Left ventricle myocardium inferior (tissue), 1 donor: ENCODE measurements at regions not wholly inside any gene's neighbourhood (a gene's known extent, or its start where the extent isn't known, plus 50 kb on each side); places are given as distances from the start of the nearest gene placed in this dataset.

Experiments
- DNase-seq: peaks from one replicate; pipeline ENCODE4 v3.0.0-alpha.2; 2020
- H3K27ac ChIP-seq: fragments of 200-600 bp; replicated peaks from 2 replicates; pipeline ENCODE4 v1.8.0; 2021
- H3K27me3 ChIP-seq: fragments of 200-600 bp; 2 replicates; pipeline ENCODE4 v1.8.0; 2021; ENCODE audit warnings: low read depth
- H3K36me3 ChIP-seq: fragments of 200-600 bp; 2 replicates; pipeline ENCODE4 v1.8.0; 2021
- H3K4me1 ChIP-seq: fragments of 200-600 bp; 2 replicates; pipeline ENCODE4 v1.8.0; 2021
- H3K4me3 ChIP-seq: fragments of 200-600 bp; 2 replicates; pipeline ENCODE4 v1.8.0; 2021; ENCODE audit warnings: mild to moderate bottlenecking, moderate library complexity
- H3K9me3 ChIP-seq: fragments of 200-600 bp; replicated peaks from 2 replicates; pipeline ENCODE4 v1.8.0; 2021
- intact Hi-C: fragments of 100-400 bp; cut with micrococcal nuclease; formaldehyde crosslinking; loops from one replicate; pipeline ENCODE4 v1.11.0; 2022
- TF ChIP-seq, protein P1 (sequence below): fragments of 200-600 bp; IDR thresholded peaks from 2 replicates; pipeline ENCODE4 v1.8.0; 2021; ENCODE audit warnings: antibody characterized with exemption, mild to moderate bottlenecking, borderline replicate concordance
- donor health status: DM: no; HTN: yes; CAD: no; lungs with severe emphysema.

GRCh38 chrX:16023790-16024734 is 99.3 kb upstream of the GRPR start:
- Histone ChIP-seq H3K27me3 (no peaks in the 10 kb centered on the region), H3K4me3 (no peak overlapping the region), H3K27ac (no peak overlapping the region), H3K9me3 (no peaks in the 10 kb centered on the region), H3K36me3 (no peaks in the 10 kb centered on the region), H3K4me1 (no peaks in the 10 kb centered on the region)
- no peak for DNase-seq
- TF ChIP-seq, protein P1, sequence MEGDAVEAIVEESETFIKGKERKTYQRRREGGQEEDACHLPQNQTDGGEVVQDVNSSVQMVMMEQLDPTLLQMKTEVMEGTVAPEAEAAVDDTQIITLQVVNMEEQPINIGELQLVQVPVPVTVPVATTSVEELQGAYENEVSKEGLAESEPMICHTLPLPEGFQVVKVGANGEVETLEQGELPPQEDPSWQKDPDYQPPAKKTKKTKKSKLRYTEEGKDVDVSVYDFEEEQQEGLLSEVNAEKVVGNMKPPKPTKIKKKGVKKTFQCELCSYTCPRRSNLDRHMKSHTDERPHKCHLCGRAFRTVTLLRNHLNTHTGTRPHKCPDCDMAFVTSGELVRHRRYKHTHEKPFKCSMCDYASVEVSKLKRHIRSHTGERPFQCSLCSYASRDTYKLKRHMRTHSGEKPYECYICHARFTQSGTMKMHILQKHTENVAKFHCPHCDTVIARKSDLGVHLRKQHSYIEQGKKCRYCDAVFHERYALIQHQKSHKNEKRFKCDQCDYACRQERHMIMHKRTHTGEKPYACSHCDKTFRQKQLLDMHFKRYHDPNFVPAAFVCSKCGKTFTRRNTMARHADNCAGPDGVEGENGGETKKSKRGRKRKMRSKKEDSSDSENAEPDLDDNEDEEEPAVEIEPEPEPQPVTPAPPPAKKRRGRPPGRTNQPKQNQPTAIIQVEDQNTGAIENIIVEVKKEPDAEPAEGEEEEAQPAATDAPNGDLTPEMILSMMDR: no peak
- intact Hi-C loops: no loop called here

GRCh38 chrX:16022580-16023200 is 100.7 kb upstream of the GRPR start:
- TF ChIP-seq, protein P1: no peak
- no peaks in the 10 kb centered on the region for H3K9me3 ChIP-seq
- no peak for DNase-seq
- H3K4me1 ChIP-seq: no peaks in the 10 kb centered on the region
- H3K4me3 ChIP-seq: no peak overlapping the region
- H3K27ac ChIP-seq: no peak overlapping the region
- intact Hi-C loops: no loop called here
- H3K36me3 ChIP-seq: no peaks in the 10 kb centered on the region
- no peaks in the 10 kb centered on the region for H3K27me3 ChIP-seq

DNA sequence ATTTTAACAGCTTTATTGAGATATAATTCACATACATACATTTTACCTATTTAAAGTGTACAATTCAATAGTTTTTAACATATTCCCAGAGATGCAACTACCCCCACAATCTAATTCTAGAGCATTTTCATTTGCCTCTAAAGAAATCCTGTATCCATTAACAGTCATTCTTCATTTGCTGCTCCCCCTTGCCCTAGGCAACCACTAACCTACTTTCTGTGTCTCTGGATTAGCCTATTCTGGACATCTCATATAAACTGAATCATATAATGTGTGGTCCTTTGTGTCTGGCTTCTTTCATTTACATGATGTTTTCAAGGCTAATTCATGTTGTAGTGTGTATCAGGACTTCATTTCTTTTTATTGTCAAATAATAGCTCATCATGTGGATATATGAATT is 105.1 kb upstream of the GRPR start:
- TF ChIP-seq, protein P1: no peak
- Histone ChIP-seq H3K27ac (no peak overlapping the region), H3K9me3 (no peaks in the 10 kb centered on the region), H3K36me3 (no peaks in the 10 kb centered on the region), H3K27me3 (no peaks in the 10 kb centered on the region), H3K4me3 (no peak overlapping the region), H3K4me1 (no peaks in the 10 kb centered on the region)
- no peak for DNase-seq
- intact Hi-C loops: no loop called here

DNA sequence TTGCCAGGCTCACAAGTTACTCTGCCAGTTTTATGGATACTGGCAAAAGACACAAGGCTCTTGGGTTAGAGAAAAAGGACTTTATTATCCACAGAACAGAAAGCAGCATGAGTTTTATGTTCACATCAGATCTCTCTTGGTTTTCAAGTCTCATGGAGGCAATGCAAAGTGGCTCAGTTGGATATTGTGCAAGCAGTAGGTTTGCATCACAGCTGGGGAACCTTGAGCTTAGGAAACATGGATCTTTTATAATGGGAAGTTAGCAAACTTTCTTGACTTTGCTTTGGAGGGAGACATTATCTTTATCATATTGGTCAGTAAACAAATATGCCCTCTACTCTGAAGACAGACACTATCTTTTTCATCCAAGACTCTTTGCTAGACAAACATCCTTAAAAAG is 109.2 kb upstream of the GRPR start:
- H3K27me3 ChIP-seq: no peaks in the 10 kb centered on the region
- no peak overlapping the region for H3K27ac ChIP-seq
- H3K36me3 ChIP-seq: no peaks in the 10 kb centered on the region
- no peaks in the 10 kb centered on the region for H3K9me3 ChIP-seq
- H3K4me3 ChIP-seq: no peak overlapping the region
- intact Hi-C loops: no loop called here
- H3K4me1 ChIP-seq: no peaks in the 10 kb centered on the region
- DNase-seq: no peak
- TF ChIP-seq, protein P1: no peak

DNA sequence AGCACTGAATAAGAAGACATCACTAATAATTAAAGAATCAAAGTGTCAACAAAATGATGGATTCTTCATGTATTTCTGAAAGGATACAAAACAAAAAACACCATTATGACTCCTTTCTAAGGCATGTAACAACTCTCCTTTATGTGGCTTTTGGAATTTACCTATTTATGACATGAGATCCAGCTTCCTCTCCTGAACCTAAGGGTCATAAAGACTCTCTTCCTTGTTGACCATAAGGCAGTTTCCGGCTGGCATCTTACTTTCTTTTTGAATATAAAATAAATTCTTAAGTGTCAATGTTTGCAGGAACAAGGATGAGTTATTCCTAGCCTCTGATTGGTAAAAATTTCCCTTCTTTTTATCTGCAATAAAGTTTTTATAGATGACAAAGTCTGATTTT is 111.1 kb upstream of the GRPR start:
- no peak for DNase-seq
- no peaks in the 10 kb centered on the region for H3K27me3 ChIP-seq
- intact Hi-C loops: no loop called here
- H3K4me3 ChIP-seq: no peak overlapping the region
- no peaks in the 10 kb centered on the region for H3K36me3 ChIP-seq
- no peaks in the 10 kb centered on the region for H3K4me1 ChIP-seq
- TF ChIP-seq, protein P1: no peak
- H3K27ac ChIP-seq: no peak overlapping the region
- H3K9me3 ChIP-seq: no peaks in the 10 kb centered on the region
